ENCODE measurements at regions not wholly inside any gene's neighbourhood (a gene's known extent, or its start where the extent isn't known, plus 50 kb on each side); places are given as distances from the start of the nearest gene placed in this dataset.
A peak's percentile ranks its signal among the peaks of the same experiment; 100 is the strongest.

- peak; percentile 73 for DNase-seq (ENCODE audit: low read depth)
- H3K4me3 ChIP-seq (ENCODE audit: low read depth, low read length): no peak overlapping the region
- no peak for TF ChIP-seq CTCF (IDR thresholded peaks at IDR 0.05; ENCODE audit: insufficient read depth, low read length)
Measured at GRCh38 chr1:201708085-201708512, 120.9 kb upstream of the IPO9 start.

DNA sequence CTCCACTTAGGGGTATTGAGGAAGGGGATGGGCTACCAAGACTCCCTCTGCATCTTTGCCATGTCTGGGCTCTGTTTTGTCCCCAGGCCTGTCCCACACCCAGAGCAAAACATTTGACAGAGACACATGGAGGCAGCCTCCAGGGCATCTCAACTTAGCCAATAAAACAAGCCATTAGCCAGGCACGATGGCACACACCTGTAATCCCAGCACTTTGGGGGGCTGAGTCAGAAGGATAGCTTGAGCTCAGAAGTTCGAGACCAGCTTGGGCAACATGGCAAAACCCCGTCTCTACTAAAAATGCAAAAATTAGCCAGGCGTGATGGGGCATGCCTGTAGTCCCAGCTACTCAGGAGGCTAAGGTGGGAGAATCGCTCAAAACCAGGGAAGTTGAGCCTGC is 120.3 kb upstream of the IPO9 start:
- DNase-seq (ENCODE audit: low read depth): no peak
- no peak for TF ChIP-seq CTCF (IDR thresholded peaks at IDR 0.05; ENCODE audit: insufficient read depth, low read length)
- H3K4me3 ChIP-seq (ENCODE audit: low read depth, low read length): no peak overlapping the region

GRCh38 chr1:201709564-201710295 is 119.2 kb upstream of the IPO9 start:
- peak; percentile 67 for DNase-seq (ENCODE audit: low read depth)
- peak; percentile 98 for TF ChIP-seq CTCF (IDR thresholded peaks at IDR 0.05; ENCODE audit: insufficient read depth, low read length)
- H3K4me3 ChIP-seq (ENCODE audit: low read depth, low read length): no peak overlapping the region

GRCh38 chr1:201710632-201711597 is 118.0 kb upstream of the IPO9 start:
- H3K4me3 ChIP-seq (ENCODE audit: low read depth, low read length): no peak overlapping the region
- DNase-seq (ENCODE audit: low read depth): peak; percentile 38
- TF ChIP-seq CTCF (IDR thresholded peaks at IDR 0.05; ENCODE audit: insufficient read depth, low read length): no peak

GRCh38 chr1:201711811-201712210 is 117.1 kb upstream of the IPO9 start:
- DNase-seq (ENCODE audit: low read depth): peak; percentile 63
- TF ChIP-seq CTCF (IDR thresholded peaks at IDR 0.05; ENCODE audit: insufficient read depth, low read length): no peak
- H3K4me3 ChIP-seq (ENCODE audit: low read depth, low read length): no peak overlapping the region

DNA sequence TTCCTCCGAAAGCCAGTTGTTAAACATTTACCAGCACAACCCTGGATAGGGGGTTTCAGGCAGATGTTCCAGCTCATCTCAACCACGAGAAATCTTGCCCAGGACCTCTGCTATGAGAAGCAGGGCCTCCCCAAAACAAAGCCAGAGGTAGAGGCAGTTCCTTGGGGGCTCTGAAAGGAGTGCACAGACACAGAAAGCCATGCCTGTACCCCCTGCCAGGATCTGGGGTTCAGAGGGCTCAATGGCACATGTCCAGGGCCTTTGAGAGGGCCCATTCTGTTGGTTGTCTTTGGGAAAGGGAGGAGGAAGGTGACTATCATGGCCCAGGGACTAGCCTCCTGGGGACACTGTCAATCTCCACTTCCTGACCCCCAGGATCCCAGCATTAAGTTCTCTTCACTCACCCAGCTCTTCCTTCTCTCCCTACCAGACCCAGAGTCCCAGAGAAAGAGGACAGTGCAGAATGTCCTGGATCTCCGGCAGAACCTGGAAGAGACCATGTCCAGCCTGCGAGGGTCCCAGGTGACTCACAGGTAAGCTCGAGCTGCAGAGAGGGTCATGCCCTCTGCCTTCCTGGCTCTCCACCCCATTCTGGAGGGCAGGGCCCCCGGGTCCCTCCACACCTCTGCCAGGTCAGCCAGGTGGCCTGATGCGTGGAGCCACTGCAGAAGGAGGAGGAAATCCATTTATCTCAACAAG is 116.4 kb upstream of the IPO9 start:
- no peak for DNase-seq (ENCODE audit: low read depth)

More for the DNA sequence above, 116.4 kb upstream of the IPO9 start:
- TF ChIP-seq CTCF (IDR thresholded peaks at IDR 0.05; ENCODE audit: insufficient read depth, low read length): no peak
- no peak overlapping the region for H3K4me3 ChIP-seq (ENCODE audit: low read depth, low read length)
